IMR-90 (cell line): ENCODE measurements at regions not wholly inside any gene's neighbourhood (a gene's known extent, or its start where the extent isn't known, plus 50 kb on each side); places are given as distances from the start of the nearest gene placed in this dataset.

ENCODE experiments used
- ATAC-seq: fragments of 200-7000 bp; cut with Tn5 transposase; 2 replicates; pipeline ENCODE4 v1.9.1; 2020; ENCODE audit warnings: low read depth, mild to moderate bottlenecking, moderate library complexity
- BruUV-seq: library from RNA; stranded (reverse); fragments of 400-500 nt; replicated peaks from 2 replicates; lab custom pipeline; 2021; lab: Mats Ljungman, UMichigan
- CTCF ChIA-PET: fragments of 300-600 bp; formaldehyde crosslinking; extraction: SDS; loops from one replicate; lab custom pipeline; 2021; ENCODE audit warnings: antibody characterized with exemption; lab: Yijun Ruan, JAX
- POLR2A ChIA-PET: fragments of 300-600 bp; sonication (Branson Sonifier 250); formaldehyde crosslinking; loops from one replicate; lab custom pipeline; 2022; ENCODE audit warnings: antibody characterized with exemption; ENCODE audit not compliant: unreplicated experiment; lab: Charles Lee
- DNase-seq: peaks from one replicate; pipeline ENCODE4 v3.0.0; 2013
- H2AFZ ChIP-seq: replicated peaks from 2 replicates; pipeline ENCODE3; 2013; ENCODE audit warnings: low read length, mild to moderate bottlenecking; ENCODE audit not compliant: poor library complexity
- H2AK5ac ChIP-seq: 2 replicates; pipeline ENCODE4 v1.6.1; 2013; ENCODE audit warnings: low read depth, low read length, inconsistent platforms
- H2AK9ac ChIP-seq: replicated peaks from 2 replicates; pipeline ENCODE3; 2013; ENCODE audit warnings: mild to moderate bottlenecking, low read depth, low read length, moderate library complexity; ENCODE audit not compliant: poor library complexity
- H2BK120ac ChIP-seq: 2 replicates; pipeline ENCODE4 v1.6.1; 2013; ENCODE audit warnings: low read depth, low read length, inconsistent platforms
- H2BK15ac ChIP-seq: 3 replicates; pipeline ENCODE4 v1.6.1; 2013; ENCODE audit warnings: low read depth, low read length, inconsistent platforms
- H2BK20ac ChIP-seq: 2 replicates; pipeline ENCODE4 v1.6.1; 2013; ENCODE audit warnings: low read depth, mild to moderate bottlenecking, inconsistent platforms, low read length, moderate library complexity
- H2BK5ac ChIP-seq: 2 replicates; pipeline ENCODE4 v1.6.1; 2013; ENCODE audit warnings: mild to moderate bottlenecking, low read depth, low read length, inconsistent platforms; ENCODE audit not compliant: poor library complexity, severe bottlenecking
- H3K14ac ChIP-seq: replicated peaks from 2 replicates; pipeline ENCODE4 v1.6.1; 2013; ENCODE audit warnings: low read depth, low read length, inconsistent platforms
- H3K18ac ChIP-seq: 2 replicates; pipeline ENCODE4 v1.6.1; 2013; ENCODE audit warnings: low read depth, low read length, control low read depth
- H3K23ac ChIP-seq: 2 replicates; pipeline ENCODE4 v1.6.1; 2013; ENCODE audit warnings: low read depth, low read length, inconsistent platforms
- H3K27ac ChIP-seq: 2 replicates; pipeline ENCODE4 v1.5.1; 2013; ENCODE audit warnings: mild to moderate bottlenecking, control low read depth, low read length; ENCODE audit not compliant: insufficient read depth
- H3K27me3 ChIP-seq: 2 replicates; pipeline ENCODE4 v1.6.1; 2013; ENCODE audit warnings: low read length; ENCODE audit not compliant: control insufficient read depth, insufficient read depth
- H3K36me3 ChIP-seq: 2 replicates; pipeline ENCODE4 v1.6.1; 2013; ENCODE audit warnings: low read length, mixed read lengths; ENCODE audit not compliant: control insufficient read depth, insufficient read depth
- H3K4ac ChIP-seq: 2 replicates; pipeline ENCODE4 v1.6.1; 2013; ENCODE audit warnings: low read depth, low read length, inconsistent platforms
- H3K4me1 ChIP-seq: 2 replicates; pipeline ENCODE4 v1.6.1; 2013; ENCODE audit warnings: low read length, mixed read lengths; ENCODE audit not compliant: control insufficient read depth, insufficient read depth
- H3K4me2 ChIP-seq: 2 replicates; pipeline ENCODE4 v1.6.1; 2013; ENCODE audit warnings: low read depth, mild to moderate bottlenecking, control low read depth, low read length, moderate library complexity
- H3K4me3 ChIP-seq: 2 replicates; pipeline ENCODE4 v1.5.1; 2013; ENCODE audit warnings: low read depth, mild to moderate bottlenecking, control low read depth, low read length, moderate library complexity; ENCODE audit not compliant: insufficient read depth
- H3K56ac ChIP-seq: 2 replicates; pipeline ENCODE4 v1.6.1; 2013; ENCODE audit warnings: low read length, inconsistent platforms; ENCODE audit not compliant: insufficient read depth; ENCODE audit errors: extremely low read depth
- H3K79me1 ChIP-seq, 2 experiments: 2 replicates each; pipeline ENCODE4 v1.6.1; 2013; ENCODE audit warnings: low read length in 2 of 2, inconsistent platforms in 1 of 2, low read depth in 1 of 2
- H3K9ac ChIP-seq: 2 replicates; pipeline ENCODE4 v1.6.1; 2013; ENCODE audit warnings: low read depth, low read length, control low read depth
- H3K9me1 ChIP-seq: 2 replicates; pipeline ENCODE4 v1.6.1; 2013; ENCODE audit warnings: low read length, inconsistent platforms; ENCODE audit not compliant: insufficient read depth
- H3K9me3 ChIP-seq: 2 replicates; pipeline ENCODE4 v1.6.1; 2013; ENCODE audit warnings: low read length; ENCODE audit not compliant: control insufficient read depth, insufficient read depth
- H4K20me1 ChIP-seq: 2 replicates; pipeline ENCODE4 v1.6.1; 2013; ENCODE audit warnings: low read length, inconsistent platforms; ENCODE audit not compliant: insufficient read depth
- H4K5ac ChIP-seq: 2 replicates; pipeline ENCODE4 v1.6.1; 2013; ENCODE audit warnings: mild to moderate bottlenecking, low read depth, low read length, control low read depth
- H4K8ac ChIP-seq, 2 experiments: 2 replicates each; pipeline ENCODE4 v1.6.1; 2013; ENCODE audit warnings: low read depth in 2 of 2, low read length in 2 of 2, control low read depth in 1 of 2, inconsistent platforms in 1 of 2
- H4K91ac ChIP-seq: 2 replicates; pipeline ENCODE4 v1.6.1; 2013; ENCODE audit warnings: low read depth, low read length, inconsistent platforms; ENCODE audit not compliant: insufficient read depth
- BHLHE40 ChIP-seq: fragments of 150-350 bp; IDR thresholded peaks from 2 replicates; pipeline ENCODE4 v1.6.1; 2016; ENCODE audit warnings: mild to moderate bottlenecking, low read depth, low read length
- CHD1 ChIP-seq: IDR thresholded peaks from 2 replicates; pipeline ENCODE4 v1.6.1; 2012; ENCODE audit warnings: low read depth, low read length, improper control_type of control experiment
- ELK1 ChIP-seq: fragments of 150-350 bp; IDR thresholded peaks from 2 replicates; pipeline ENCODE4 v1.6.1; 2016; ENCODE audit warnings: low read depth, mild to moderate bottlenecking, low read length, moderate library complexity, borderline replicate concordance
- FOS ChIP-seq: fragments of 150-350 bp; IDR thresholded peaks from 2 replicates; pipeline ENCODE4 v1.6.1; 2016; ENCODE audit warnings: low read depth, low read length
- MAFK ChIP-seq: IDR thresholded peaks from 2 replicates; pipeline ENCODE4 v1.6.1; 2012; ENCODE audit warnings: low read depth, low read length, improper control_type of control experiment
- MXI1 ChIP-seq: IDR thresholded peaks from 2 replicates; pipeline ENCODE4 v1.6.1; 2012; ENCODE audit warnings: low read depth, mild to moderate bottlenecking, low read length, moderate library complexity, borderline replicate concordance
- POLR2A ChIP-seq: IDR thresholded peaks from 2 replicates; pipeline ENCODE4 v1.6.1; 2012; ENCODE audit warnings: mild to moderate bottlenecking, low read depth, low read length
- RFX5 ChIP-seq: IDR thresholded peaks from 2 replicates; pipeline ENCODE4 v1.8.0; 2012; ENCODE audit warnings: low read depth, mild to moderate bottlenecking, low read length, moderate library complexity
- WGBS, 2 experiments: methylation state at CpG; one replicate each; pipeline versions ENCODE4 v1.1.5 to v1.1.7; 2013; ENCODE audit warnings: missing lambda C conversion rate in 2 of 2; ENCODE audit not compliant: insufficient read length in 1 of 2; ENCODE audit errors: extremely low coverage in 2 of 2; 5-methylcytosine and 5-hydroxymethylcytosine counted together
- dilution Hi-C: fragments of 300-500 bp; cut with HindIII; formaldehyde crosslinking; loops from one replicate; pipeline ENCODE4 v1.14.3; 2018; ENCODE audit warnings: low sequenced_read_pairs; ENCODE audit not compliant: unreplicated experiment
- in situ Hi-C: fragments of 300-500 bp; cut with MboI; formaldehyde crosslinking; loops from 3 replicates; pipeline ENCODE4 v1.14.3; 2019; ENCODE audit warnings: low sequenced_read_pairs, inconsistent platforms, mixed read lengths
- intact Hi-C: fragments of 100-400 bp; cut with micrococcal nuclease; formaldehyde crosslinking; loops from 2 replicates; pipeline ENCODE4 v1.10.0; 2022

GRCh38 chr21:35156293-35157278, 107.5 kb upstream of the RUNX1 start:
- Histone ChIP-seq H3K4me2 (no peak overlapping the region), H3K9me1 (no peaks in the 10 kb centered on the region), H3K79me1 (no peaks in the 10 kb centered on the region), H2AK5ac (peak overlapping the region; percentile 44; the same call in 1 of the 2 replicates), H2AK9ac (no peak overlapping the region), H3K56ac (no peak overlapping the region), H3K4me1 (no peaks in the 10 kb centered on the region; the same call in 1 of the 2 replicates), H3K18ac (no peak overlapping the region), H2BK5ac (no peak overlapping the region), H2BK120ac (no peak overlapping the region), H4K5ac (no peak overlapping the region), H3K14ac (no peak overlapping the region; the same call in 1 of the 2 replicates), H3K27ac (no peak overlapping the region), H3K9me3 (peaks cover 3% of the 10 kb centered on the region; the same call in 1 of the 2 replicates), H4K8ac (no peak overlapping the region), H4K20me1 (no peaks in the 10 kb centered on the region), H3K9ac (no peak overlapping the region), H3K23ac (no peak overlapping the region), H2BK20ac (no peak overlapping the region), H3K4ac (no peak overlapping the region), H2BK15ac (no peak overlapping the region), H3K4me3 (no peak overlapping the region), H3K27me3 (no peaks in the 10 kb centered on the region), H4K91ac (no peak overlapping the region), H3K36me3 (no peaks in the 10 kb centered on the region), H2AFZ (no peak overlapping the region)
- TF ChIP-seq RFX5: no peak
- no peak for TF ChIP-seq FOS
- TF ChIP-seq MXI1: no peak
- no peak for TF ChIP-seq ELK1
- TF ChIP-seq BHLHE40: no peak
- no peak for TF ChIP-seq MAFK
- no peak for TF ChIP-seq CHD1
- TF ChIP-seq POLR2A: no peak
- in situ Hi-C loops: no loop called here
- no peak for DNase-seq
- ChIA-PET CTCF (no interaction called here), POLR2A (no interaction called here)
- no peak for ATAC-seq
- no CpG with 5 or more reads among the region's 4 CpGs for WGBS, 2 experiments
- intact Hi-C loops: no loop called here
- dilution Hi-C loops: no loop called here
- no TSS peak for BruUV-seq
